ENCODE measurements at regions not wholly inside any gene's neighbourhood (a gene's known extent, or its start where the extent isn't known, plus 50 kb on each side); places are given as distances from the start of the nearest gene placed in this dataset.

GRCh38 chr12:30466093-30466585, 229.5 kb downstream of the IPO8 start:
- CTCF ChIA-PET: no interaction called here
- Mint-ChIP-seq H3K27ac (no peak overlapping the region), H3K4me3 (no peak overlapping the region), H3K36me3 (no peaks in the 10 kb centered on the region), H3K9me3 (peaks cover 3% of the 10 kb centered on the region), H3K27me3 (no peaks in the 10 kb centered on the region), H3K4me1 (no peaks in the 10 kb centered on the region)
- no peak for DNase-seq

DNA sequence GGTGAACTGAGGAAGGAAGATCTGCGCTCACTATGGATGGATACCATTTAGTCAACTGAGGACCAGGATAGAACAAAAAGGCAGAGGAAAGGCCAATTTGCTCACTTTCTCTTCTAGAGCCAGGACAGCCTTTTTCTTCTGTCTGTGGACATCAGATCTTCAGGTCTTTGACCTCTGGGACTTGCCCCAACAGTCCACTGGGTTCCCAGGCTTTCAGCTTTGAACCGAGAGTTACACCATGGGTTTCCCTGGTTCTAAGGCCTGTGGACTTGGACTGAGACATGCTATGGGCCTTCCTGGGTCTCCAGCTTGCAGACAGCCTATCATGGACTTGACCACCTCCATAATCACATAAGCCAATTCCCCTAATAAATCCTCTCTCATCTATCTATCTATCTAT, 232.0 kb downstream of the IPO8 start:
- no peaks in the 10 kb centered on the region for H3K36me3 Mint-ChIP-seq
- no peaks in the 10 kb centered on the region for H3K4me1 Mint-ChIP-seq
- CTCF ChIA-PET: no interaction called here

DNA sequence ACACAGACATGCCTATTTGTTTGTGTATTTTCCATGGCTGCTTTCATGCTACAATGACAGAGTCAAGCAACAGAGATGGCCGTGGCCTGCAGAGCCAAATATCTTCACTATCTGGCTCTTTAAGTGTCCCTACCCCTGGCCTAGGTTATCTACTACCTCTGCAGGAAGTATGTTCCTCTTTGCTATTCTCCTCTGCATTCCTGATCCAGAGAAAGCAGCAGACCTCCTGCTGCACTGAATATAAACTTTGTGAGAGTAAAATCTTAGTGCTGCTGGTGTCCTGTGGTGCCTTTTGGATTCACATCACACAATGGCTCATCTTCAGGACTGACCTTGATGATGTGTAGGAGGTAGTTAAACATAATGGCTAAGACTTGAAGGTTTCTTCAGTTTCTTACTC, 233.4 kb downstream of the IPO8 start:
- Mint-ChIP-seq H3K27me3 (no peaks in the 10 kb centered on the region), H3K4me1 (no peaks in the 10 kb centered on the region), H3K9me3 (peaks cover 4% of the 10 kb centered on the region), H3K4me3 (no peak overlapping the region), H3K27ac (no peak overlapping the region), H3K36me3 (no peaks in the 10 kb centered on the region)
- no peak for DNase-seq
- CTCF ChIA-PET: no interaction called here

More for the DNA sequence above, 232.0 kb downstream of the IPO8 start:
- no peak overlapping the region for H3K4me3 Mint-ChIP-seq
- H3K27ac Mint-ChIP-seq: no peak overlapping the region
- H3K27me3 Mint-ChIP-seq: no peaks in the 10 kb centered on the region
- H3K9me3 Mint-ChIP-seq: peaks cover under 1% of the 10 kb centered on the region
- no peak for DNase-seq

- no peak overlapping the region for H3K4me3 Mint-ChIP-seq
- H3K4me1 Mint-ChIP-seq: no peaks in the 10 kb centered on the region
- no peak for DNase-seq
- no peaks in the 10 kb centered on the region for H3K36me3 Mint-ChIP-seq
- no peak overlapping the region for H3K27ac Mint-ChIP-seq
- H3K9me3 Mint-ChIP-seq: peaks cover 4% of the 10 kb centered on the region
- CTCF ChIA-PET: no interaction called here
- no peaks in the 10 kb centered on the region for H3K27me3 Mint-ChIP-seq
Observed at GRCh38 chr12:30461026-30461615, 234.5 kb downstream of the IPO8 start.

GRCh38 chr12:30458453-30458852, 237.2 kb downstream of the IPO8 start:
- no peak overlapping the region for H3K4me3 Mint-ChIP-seq
- no peaks in the 10 kb centered on the region for H3K36me3 Mint-ChIP-seq
- peaks cover 4% of the 10 kb centered on the region for H3K9me3 Mint-ChIP-seq
- CTCF ChIA-PET: no interaction called here
- no peaks in the 10 kb centered on the region for H3K4me1 Mint-ChIP-seq
- no peak for DNase-seq
- H3K27ac Mint-ChIP-seq: no peak overlapping the region
- H3K27me3 Mint-ChIP-seq: no peaks in the 10 kb centered on the region

GRCh38 chr12:30457621-30458289, 237.9 kb downstream of the IPO8 start:
- Mint-ChIP-seq H3K27me3 (no peaks in the 10 kb centered on the region), H3K9me3 (peaks cover 4% of the 10 kb centered on the region), H3K4me1 (no peaks in the 10 kb centered on the region), H3K36me3 (no peaks in the 10 kb centered on the region), H3K4me3 (no peak overlapping the region), H3K27ac (no peak overlapping the region)
- CTCF ChIA-PET: no interaction called here
- DNase-seq: no peak

DNA sequence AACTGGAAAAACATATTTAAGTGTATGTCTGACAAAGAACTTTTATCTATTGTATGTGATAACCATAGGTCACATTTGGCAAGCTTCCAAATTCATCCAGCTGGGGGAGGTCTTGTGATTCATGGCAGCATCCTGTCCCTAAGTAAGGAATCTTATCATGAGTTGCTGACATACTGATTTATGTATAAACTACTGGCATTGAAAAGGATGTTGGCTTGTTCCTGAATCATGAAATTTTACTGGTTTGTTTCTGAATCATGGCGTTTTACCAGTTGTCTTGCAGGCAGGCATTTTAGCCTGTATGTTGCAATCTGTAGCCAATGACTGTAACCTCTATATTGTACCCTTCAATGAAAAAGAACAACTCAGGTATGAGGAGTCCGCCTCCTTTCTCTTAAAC, 244.8 kb downstream of the IPO8 start:
- no peak overlapping the region for H3K27ac Mint-ChIP-seq
- CTCF ChIA-PET: no interaction called here
- no peaks in the 10 kb centered on the region for H3K9me3 Mint-ChIP-seq
- H3K27me3 Mint-ChIP-seq: no peaks in the 10 kb centered on the region
- H3K4me1 Mint-ChIP-seq: no peaks in the 10 kb centered on the region
- no peak overlapping the region for H3K4me3 Mint-ChIP-seq
- DNase-seq: no peak
- no peaks in the 10 kb centered on the region for H3K36me3 Mint-ChIP-seq

- H3K9me3 Mint-ChIP-seq: no peaks in the 10 kb centered on the region
- no peak overlapping the region for H3K4me3 Mint-ChIP-seq
- no peak for DNase-seq
- H3K36me3 Mint-ChIP-seq: no peaks in the 10 kb centered on the region
- H3K27ac Mint-ChIP-seq: no peak overlapping the region
- H3K27me3 Mint-ChIP-seq: no peaks in the 10 kb centered on the region
- H3K4me1 Mint-ChIP-seq: no peaks in the 10 kb centered on the region
- CTCF ChIA-PET: no interaction called here
Observed at GRCh38 chr12:30450226-30450625, 245.4 kb downstream of the IPO8 start.

DNA sequence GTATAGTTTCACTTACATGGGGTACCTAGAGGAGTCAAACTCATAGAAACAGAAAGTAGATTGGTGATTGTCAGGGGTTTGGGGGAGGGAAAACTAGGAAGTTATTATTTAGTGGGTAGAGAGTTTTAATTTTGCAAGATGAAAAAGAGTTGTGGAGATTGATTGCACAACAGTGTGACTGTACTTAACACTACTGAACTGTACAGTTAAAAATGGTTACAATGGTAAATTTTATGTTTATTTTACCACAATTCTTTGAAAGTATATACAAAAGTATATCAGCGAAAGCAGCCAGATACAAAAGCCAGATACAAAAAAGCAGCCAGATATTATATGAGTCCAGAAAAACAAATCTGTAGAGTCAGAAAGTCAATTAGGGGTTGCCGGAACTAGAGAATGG, 247.6 kb downstream of the IPO8 start:
- H3K36me3 Mint-ChIP-seq: no peaks in the 10 kb centered on the region
- H3K4me3 Mint-ChIP-seq: no peak overlapping the region
- DNase-seq: no peak
- H3K4me1 Mint-ChIP-seq: no peaks in the 10 kb centered on the region
- H3K9me3 Mint-ChIP-seq: no peaks in the 10 kb centered on the region
- H3K27me3 Mint-ChIP-seq: no peaks in the 10 kb centered on the region
- CTCF ChIA-PET: no interaction called here
- H3K27ac Mint-ChIP-seq: no peak overlapping the region

DNA sequence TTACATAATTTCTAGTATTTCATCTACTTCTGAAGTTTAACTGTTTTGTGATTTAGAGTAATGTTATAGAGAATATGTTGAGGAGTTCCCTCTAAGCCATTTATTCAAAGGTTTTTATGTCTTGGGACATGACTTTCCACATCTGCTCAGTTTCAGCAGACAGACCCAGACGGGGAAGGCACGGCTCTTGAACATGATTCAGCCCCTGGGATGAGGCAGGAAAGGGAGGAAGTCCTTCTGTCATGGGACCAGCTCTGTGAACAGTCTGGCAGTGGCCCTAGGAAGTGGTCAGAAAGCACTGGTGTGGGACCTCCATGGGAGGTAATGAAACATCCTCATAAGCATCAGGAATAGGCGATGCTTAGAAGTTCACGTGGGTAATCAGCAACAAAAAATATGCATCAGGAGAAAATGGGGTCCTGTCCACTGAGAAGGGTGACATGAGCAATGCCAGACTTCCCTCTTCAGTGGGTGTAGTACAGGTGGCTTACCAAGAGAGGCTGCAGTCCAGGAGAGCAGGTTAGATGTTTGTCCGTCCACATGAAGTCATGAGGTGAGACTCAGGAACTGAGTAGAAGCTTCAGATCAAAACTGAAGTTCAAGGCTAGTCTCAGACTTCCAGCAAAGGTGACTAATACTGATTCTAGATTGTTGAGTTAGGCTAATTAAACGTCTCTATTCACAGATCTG, 248.5 kb downstream of the IPO8 start:
- H3K27ac Mint-ChIP-seq: no peak overlapping the region
- no peaks in the 10 kb centered on the region for H3K4me1 Mint-ChIP-seq
- H3K36me3 Mint-ChIP-seq: no peaks in the 10 kb centered on the region
- no peak overlapping the region for H3K4me3 Mint-ChIP-seq
- CTCF ChIA-PET: interaction anchor here (0.6 kb wide), 1 partner anchor 9 kb away, joined by 3 read pairs; no protein-coding TSS in a partner anchor
- no peak for DNase-seq
- H3K27me3 Mint-ChIP-seq: no peaks in the 10 kb centered on the region
- no peaks in the 10 kb centered on the region for H3K9me3 Mint-ChIP-seq

DNA sequence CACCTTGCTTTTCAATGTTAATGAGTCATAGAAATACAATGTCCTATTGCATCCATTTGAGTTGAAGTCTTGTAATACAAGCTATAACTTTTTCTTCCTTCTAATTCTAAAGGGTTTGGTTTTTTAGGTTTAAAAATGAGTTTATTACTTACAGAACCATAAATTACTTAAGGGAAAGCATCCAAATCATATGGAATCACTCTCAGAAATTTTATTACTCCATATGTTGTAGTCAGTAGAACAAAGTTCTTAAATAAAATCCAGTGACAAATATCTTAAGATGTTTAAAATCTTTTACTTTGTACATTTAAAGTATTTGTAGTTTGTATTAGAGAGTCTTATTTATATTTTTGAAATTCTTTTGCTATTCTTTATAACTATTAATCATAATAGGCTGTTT, 253.2 kb downstream of the IPO8 start:
- CTCF ChIA-PET: no interaction called here
- Mint-ChIP-seq H3K4me1 (no peaks in the 10 kb centered on the region), H3K36me3 (no peaks in the 10 kb centered on the region), H3K4me3 (no peak overlapping the region), H3K27ac (no peak overlapping the region), H3K27me3 (no peaks in the 10 kb centered on the region), H3K9me3 (no peaks in the 10 kb centered on the region)
- DNase-seq: no peak

DNA sequence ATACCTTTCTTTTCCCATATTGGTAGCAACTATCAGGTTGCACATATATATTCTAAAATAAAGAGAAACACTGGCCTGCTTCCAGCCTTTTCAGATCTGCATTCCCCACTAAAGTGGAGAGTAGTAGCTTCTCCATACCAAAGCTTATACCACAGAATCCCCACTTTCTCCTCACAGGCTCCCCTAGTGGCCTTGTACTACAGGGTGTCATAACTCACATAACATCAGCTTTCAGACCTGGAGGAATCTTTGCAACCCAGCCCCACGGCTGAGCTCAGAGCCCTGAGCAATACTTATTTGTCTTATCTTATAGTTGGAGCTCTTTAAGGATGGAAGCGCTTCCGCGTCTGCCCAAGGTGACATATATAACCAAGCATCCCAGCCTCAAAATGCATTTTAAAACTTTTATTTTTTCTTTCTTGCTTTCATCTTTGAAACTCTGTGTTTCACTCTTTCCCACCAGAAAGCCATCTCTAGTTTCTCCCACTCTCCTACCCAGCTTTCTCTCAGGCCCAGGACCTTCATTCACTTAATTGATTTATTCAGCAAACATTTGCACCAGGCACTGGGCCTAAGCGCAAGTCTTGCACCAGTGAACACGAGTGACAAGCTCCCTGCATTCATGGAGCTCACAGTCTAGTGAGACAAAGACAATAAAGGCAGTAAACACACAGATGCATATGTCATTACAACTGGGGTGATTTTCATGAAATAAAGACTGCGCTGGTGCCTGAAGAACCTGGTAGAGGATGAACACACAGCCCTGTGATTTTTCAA, 254.7 kb downstream of the IPO8 start:
- Mint-ChIP-seq H3K36me3 (no peaks in the 10 kb centered on the region), H3K27ac (no peak overlapping the region), H3K4me1 (no peaks in the 10 kb centered on the region), H3K27me3 (no peaks in the 10 kb centered on the region), H3K9me3 (no peaks in the 10 kb centered on the region), H3K4me3 (no peak overlapping the region)
- DNase-seq: no peak
- CTCF ChIA-PET: no interaction called here

GRCh38 chr12:30439201-30439600, 256.5 kb downstream of the IPO8 start:
- no peaks in the 10 kb centered on the region for H3K9me3 Mint-ChIP-seq
- H3K36me3 Mint-ChIP-seq: no peaks in the 10 kb centered on the region
- H3K4me3 Mint-ChIP-seq: no peak overlapping the region
- CTCF ChIA-PET: no interaction called here
- DNase-seq: no peak
- H3K27ac Mint-ChIP-seq: no peak overlapping the region
- no peaks in the 10 kb centered on the region for H3K4me1 Mint-ChIP-seq
- H3K27me3 Mint-ChIP-seq: no peaks in the 10 kb centered on the region

DNA sequence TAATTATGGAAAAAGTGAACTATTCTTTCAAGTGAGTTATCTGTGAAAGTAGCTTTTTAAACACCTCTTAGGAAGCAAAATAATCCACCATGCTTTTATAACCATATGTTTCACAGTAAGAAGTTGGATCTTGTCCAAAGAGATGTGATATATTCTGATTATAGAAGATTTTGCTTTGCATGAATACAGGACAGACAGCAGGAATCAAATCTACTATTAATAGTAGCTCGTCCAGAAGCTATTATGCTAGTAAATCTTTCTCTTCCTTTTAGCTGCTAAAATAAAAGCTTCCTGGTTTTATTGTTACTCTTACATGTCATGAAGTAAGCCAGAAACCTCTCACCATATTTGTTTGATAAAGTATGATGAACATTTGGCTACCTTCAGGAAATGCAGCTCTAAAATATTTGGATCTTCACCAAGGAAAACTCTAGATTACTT, 257.0 kb downstream of the IPO8 start:
- Mint-ChIP-seq H3K36me3 (no peaks in the 10 kb centered on the region), H3K9me3 (no peaks in the 10 kb centered on the region), H3K4me1 (no peaks in the 10 kb centered on the region), H3K27ac (no peak overlapping the region), H3K27me3 (no peaks in the 10 kb centered on the region), H3K4me3 (no peak overlapping the region)
- CTCF ChIA-PET: no interaction called here
- no peak for DNase-seq

Data from activated naive CD4-positive, alpha-beta T cell treated with anti-CD3 and anti-CD28 coated beads, Interleukin-2, amount 10 ng/mL, durations not matched to agents 7 days and 5 days (primary cell).